ENCODE measurements at regions not wholly inside any gene's neighbourhood (a gene's known extent, or its start where the extent isn't known, plus 50 kb on each side); places are given as distances from the start of the nearest gene placed in this dataset.
A peak's percentile ranks its signal among the peaks of the same experiment; 100 is the strongest.

DNA sequence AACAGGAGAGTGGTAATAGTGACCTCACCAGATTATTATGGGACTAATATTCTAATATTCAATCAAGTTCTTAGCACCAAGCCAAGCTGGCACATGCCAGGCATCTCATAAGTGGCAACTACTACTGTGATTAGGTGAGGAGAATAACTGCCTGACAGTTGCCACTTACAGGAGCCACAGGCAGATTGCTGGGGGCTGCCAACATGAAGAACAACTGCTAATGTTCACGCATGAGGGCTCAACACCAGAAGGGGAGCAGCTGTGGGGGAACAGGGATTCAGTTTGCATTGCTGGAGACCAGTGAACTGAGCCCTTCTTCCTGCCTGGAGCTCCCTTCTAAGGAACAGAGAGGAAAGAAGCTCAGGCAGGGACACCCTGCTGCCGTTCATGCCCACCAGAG, 504.5 kb downstream of the FOXO1 start:
- intact Hi-C loops (cut with DNase I): no loop called here
- peak in 4 of 5 donors; percentile 82 to 89 (median 86) for DNase-seq
- TF ChIP-seq, protein P1, sequence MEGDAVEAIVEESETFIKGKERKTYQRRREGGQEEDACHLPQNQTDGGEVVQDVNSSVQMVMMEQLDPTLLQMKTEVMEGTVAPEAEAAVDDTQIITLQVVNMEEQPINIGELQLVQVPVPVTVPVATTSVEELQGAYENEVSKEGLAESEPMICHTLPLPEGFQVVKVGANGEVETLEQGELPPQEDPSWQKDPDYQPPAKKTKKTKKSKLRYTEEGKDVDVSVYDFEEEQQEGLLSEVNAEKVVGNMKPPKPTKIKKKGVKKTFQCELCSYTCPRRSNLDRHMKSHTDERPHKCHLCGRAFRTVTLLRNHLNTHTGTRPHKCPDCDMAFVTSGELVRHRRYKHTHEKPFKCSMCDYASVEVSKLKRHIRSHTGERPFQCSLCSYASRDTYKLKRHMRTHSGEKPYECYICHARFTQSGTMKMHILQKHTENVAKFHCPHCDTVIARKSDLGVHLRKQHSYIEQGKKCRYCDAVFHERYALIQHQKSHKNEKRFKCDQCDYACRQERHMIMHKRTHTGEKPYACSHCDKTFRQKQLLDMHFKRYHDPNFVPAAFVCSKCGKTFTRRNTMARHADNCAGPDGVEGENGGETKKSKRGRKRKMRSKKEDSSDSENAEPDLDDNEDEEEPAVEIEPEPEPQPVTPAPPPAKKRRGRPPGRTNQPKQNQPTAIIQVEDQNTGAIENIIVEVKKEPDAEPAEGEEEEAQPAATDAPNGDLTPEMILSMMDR (IDR thresholded peaks at IDR 0.05; ENCODE audit: borderline replicate concordance, extremely low read depth, insufficient read depth): no peak
- Histone ChIP-seq H3K9me3 (ENCODE audit: control insufficient read depth in 2 of 3, insufficient read depth in 1 of 3, low read length in 3 of 3) (no peaks in the 10 kb centered on the region), H3K36me3 (ENCODE audit: control insufficient read depth in 2 of 3, insufficient read depth in 3 of 3, low read length in 3 of 3) (no peaks in the 10 kb centered on the region), H3K9ac (ENCODE audit: low read length in 3 of 3) (no peak overlapping the region), H3K4me3 (ENCODE audit: low read length in 3 of 3) (no peak overlapping the region), H3K4me1 (ENCODE audit: control insufficient read depth in 2 of 3, insufficient read depth in 2 of 3, low read depth in 1 of 3, low read length in 3 of 3) (no peaks in the 10 kb centered on the region), H3K27ac (ENCODE audit: low read depth in 2 of 2, low read length in 2 of 2) (no peak overlapping the region), H3K27me3 (ENCODE audit: control insufficient read depth, insufficient read depth, low read length) (no peaks in the 10 kb centered on the region)
- no peak for FAIRE-seq

DNA sequence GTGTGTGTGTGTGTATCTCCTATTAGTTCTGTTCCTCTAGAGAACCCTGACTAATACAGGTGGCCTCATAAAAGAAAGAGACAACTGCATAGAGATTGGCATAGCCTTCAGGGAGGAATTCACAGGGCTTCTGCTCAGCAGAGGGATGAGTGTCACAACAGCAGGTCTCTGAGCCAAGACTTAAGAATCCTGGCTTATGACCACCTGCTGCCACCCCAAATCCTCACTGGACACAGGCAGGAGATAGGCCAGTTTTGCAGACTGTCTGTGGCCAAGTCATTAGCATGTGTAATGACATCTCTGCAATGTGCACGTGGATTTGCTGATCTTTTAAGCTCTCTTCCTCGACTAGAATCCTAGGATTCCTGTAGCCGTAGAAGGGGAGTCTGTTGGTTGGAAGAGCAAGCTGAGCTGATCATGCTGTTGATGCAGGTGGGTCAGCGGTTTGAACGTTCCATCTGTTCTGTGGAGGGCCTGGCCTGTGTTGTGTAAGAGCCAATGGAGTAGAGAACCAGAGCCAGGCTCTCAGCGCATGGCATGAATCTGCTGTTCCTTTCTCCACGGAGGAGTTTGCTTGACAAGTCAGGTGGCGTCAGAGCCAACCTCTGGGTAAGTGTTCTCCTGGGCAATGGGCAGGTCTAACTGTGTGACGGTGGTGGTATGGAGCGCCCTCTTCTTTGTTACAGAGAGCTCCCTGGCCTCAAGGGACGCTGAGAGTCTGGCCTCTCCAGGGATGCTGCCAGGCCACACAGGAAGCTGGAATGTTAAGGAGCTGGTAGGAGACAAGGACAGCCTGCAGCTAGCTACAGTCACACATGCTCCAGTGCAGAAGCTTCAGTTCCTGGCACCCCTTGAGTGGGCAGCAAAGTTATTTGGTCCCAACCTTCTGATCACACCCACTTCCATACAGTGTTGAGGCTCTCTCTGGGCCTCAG, 503.1 kb downstream of the FOXO1 start:
- FAIRE-seq (no peak), DNase-seq (no peak)
- Histone ChIP-seq H3K36me3 (ENCODE audit: control insufficient read depth in 2 of 3, insufficient read depth in 3 of 3, low read length in 3 of 3) (no peaks in the 10 kb centered on the region), H3K4me3 (ENCODE audit: low read length in 3 of 3) (no peak overlapping the region), H3K4me1 (ENCODE audit: control insufficient read depth in 2 of 3, insufficient read depth in 2 of 3, low read depth in 1 of 3, low read length in 3 of 3) (no peaks in the 10 kb centered on the region), H3K27ac (ENCODE audit: low read depth in 2 of 2, low read length in 2 of 2) (no peak overlapping the region), H3K9ac (ENCODE audit: low read length in 3 of 3) (no peak overlapping the region), H3K9me3 (ENCODE audit: control insufficient read depth in 2 of 3, insufficient read depth in 1 of 3, low read length in 3 of 3) (no peaks in the 10 kb centered on the region), H3K27me3 (ENCODE audit: control insufficient read depth, insufficient read depth, low read length) (no peaks in the 10 kb centered on the region)
- intact Hi-C loops (cut with DNase I): no loop called here
- TF ChIP-seq, protein P1 (IDR thresholded peaks at IDR 0.05; ENCODE audit: borderline replicate concordance, extremely low read depth, insufficient read depth): no peak

DNA sequence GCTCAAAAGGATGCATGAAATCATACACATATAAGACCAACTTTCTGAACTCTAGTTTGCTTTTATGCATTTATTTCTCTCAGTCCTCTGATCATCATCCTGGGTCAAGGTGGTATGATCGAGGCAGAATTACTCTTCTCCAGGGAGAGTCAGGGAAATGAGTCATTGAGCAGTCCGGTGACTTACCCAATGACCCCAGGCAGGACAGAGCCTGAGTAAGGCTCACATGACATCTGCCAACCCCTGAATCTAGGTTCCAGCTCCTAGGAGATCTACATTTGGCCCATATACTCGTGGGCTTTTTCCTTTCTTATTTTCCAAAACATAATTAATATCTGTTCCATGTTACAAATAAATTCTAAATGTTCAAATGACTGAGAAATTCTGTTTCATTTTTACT, 502.3 kb downstream of the FOXO1 start:
- intact Hi-C loops (cut with DNase I): no loop called here
- no peak for FAIRE-seq
- no peak overlapping the region for H3K27ac ChIP-seq (ENCODE audit: low read depth in 2 of 2, low read length in 2 of 2)

More for the DNA sequence above, 502.3 kb downstream of the FOXO1 start:
- H3K27me3 ChIP-seq (ENCODE audit: control insufficient read depth, insufficient read depth, low read length): no peaks in the 10 kb centered on the region
- TF ChIP-seq, protein P1 (IDR thresholded peaks at IDR 0.05; ENCODE audit: borderline replicate concordance, extremely low read depth, insufficient read depth): no peak
- H3K4me3 ChIP-seq (ENCODE audit: low read length in 3 of 3): no peak overlapping the region
- H3K9me3 ChIP-seq (ENCODE audit: control insufficient read depth in 2 of 3, insufficient read depth in 1 of 3, low read length in 3 of 3): no peaks in the 10 kb centered on the region
- H3K4me1 ChIP-seq (ENCODE audit: control insufficient read depth in 2 of 3, insufficient read depth in 2 of 3, low read depth in 1 of 3, low read length in 3 of 3): no peaks in the 10 kb centered on the region
- H3K36me3 ChIP-seq (ENCODE audit: control insufficient read depth in 2 of 3, insufficient read depth in 3 of 3, low read length in 3 of 3): no peaks in the 10 kb centered on the region
- no peak for DNase-seq
- no peak overlapping the region for H3K9ac ChIP-seq (ENCODE audit: low read length in 3 of 3)
